ENCODE measurements at regions not wholly inside any gene's neighbourhood (a gene's known extent, or its start where the extent isn't known, plus 50 kb on each side); places are given as distances from the start of the nearest gene placed in this dataset.
A peak's percentile ranks its signal among the peaks of the same experiment; 100 is the strongest.

DNA sequence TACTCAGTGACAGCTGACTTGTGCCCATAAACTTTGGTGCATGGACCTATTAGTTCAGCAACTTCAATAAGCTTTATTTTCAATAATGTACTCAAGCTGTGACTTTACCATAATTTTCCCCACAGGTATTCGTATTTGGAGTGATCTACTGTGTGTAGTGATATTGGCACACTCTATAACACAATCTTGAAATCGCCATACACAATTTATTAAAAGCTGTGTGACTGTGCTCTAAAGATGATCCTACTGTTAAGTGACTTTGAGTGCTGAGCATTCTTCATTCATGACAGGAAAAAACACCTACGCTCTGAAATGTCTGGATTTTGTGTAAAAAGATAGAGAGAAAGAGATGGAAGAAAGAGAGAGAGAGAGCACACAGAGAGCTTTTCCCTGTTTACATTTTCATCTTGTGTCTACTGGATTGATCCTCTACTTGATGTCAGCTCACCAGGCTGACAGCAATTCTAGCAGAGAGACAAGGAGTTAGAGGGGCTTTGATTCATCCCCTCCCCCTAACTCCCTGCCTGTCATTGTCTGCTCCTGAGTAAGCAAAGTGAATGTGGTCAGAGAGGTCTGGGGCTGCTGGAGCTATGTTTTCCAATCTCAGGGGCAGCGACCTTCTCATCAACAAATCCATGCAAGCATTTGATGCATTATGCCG lies 538.7 kb upstream of the POU3F2 start:
- no peaks in the 10 kb centered on the region for H3K4me1 ChIP-seq (ENCODE audit: control insufficient read depth, insufficient read depth, low read length)
- no peak for DNase-seq
- H3K36me3 ChIP-seq (ENCODE audit: control insufficient read depth, insufficient read depth, low read length) = no peaks in the 10 kb centered on the region
- H3K27me3 ChIP-seq (ENCODE audit: control insufficient read depth, insufficient read depth, low read length) = no peaks in the 10 kb centered on the region
- no peak overlapping the region for H3K27ac ChIP-seq (ENCODE audit: low read length)
- no peak overlapping the region for H3K4me3 ChIP-seq (ENCODE audit: low read length)
- WGBS (ENCODE audit: insufficient coverage) = no CpG with 5 or more reads among the region's 5 CpGs
- no peaks in the 10 kb centered on the region for H3K9me3 ChIP-seq (replicated peaks; ENCODE audit: control insufficient read depth, low read depth, low read length)

DNA sequence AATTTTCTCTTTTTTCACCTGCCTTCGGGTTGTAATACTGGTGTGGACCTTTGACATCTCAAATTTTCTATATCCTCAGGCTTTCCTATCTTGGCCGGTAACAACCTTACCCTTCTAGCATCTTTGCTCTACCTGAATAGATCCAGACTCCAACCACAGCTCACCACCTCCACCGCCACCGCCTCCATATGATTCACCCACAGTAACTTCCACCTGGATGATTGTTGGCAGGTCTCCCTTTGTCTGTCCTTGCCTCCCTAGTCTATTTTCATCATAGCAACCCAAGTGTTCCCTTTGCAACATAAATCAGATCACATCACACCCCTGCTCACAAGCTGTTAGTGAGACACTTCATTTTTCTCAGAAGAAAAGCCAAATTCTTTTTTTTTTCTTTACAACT lies 525.8 kb upstream of the POU3F2 start:
- no peak for DNase-seq
- Histone ChIP-seq H3K27ac (ENCODE audit: low read length) (no peak overlapping the region), H3K36me3 (ENCODE audit: control insufficient read depth, insufficient read depth, low read length) (no peaks in the 10 kb centered on the region), H3K4me1 (ENCODE audit: control insufficient read depth, insufficient read depth, low read length) (no peaks in the 10 kb centered on the region), H3K4me3 (ENCODE audit: low read length) (no peak overlapping the region), H3K27me3 (ENCODE audit: control insufficient read depth, insufficient read depth, low read length) (no peaks in the 10 kb centered on the region), H3K9me3 (replicated peaks; ENCODE audit: control insufficient read depth, low read depth, low read length) (no peaks in the 10 kb centered on the region)
- 84% methylated on average over 4 of the region's 4 CpGs for WGBS (ENCODE audit: insufficient coverage)

DNA sequence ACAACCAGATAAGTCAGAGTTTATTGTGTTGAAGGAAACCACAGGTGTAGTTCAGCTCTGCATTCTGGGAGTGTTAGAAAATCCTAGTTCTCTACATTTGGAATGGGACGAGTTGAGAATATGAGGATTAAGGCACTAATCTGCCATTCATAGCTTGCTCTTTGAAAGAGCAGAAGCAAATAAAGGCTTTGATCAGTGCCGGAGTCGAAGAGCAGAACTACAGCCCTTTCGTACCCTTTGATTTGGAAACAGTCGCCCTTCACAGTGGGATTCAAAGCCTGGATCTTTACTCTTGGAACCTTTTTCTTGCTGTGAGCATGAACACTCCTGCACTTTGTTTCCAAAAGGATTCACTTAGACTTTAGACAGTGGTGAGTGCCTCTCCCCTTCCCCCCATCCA lies 523.9 kb upstream of the POU3F2 start:
- no peak overlapping the region for H3K4me3 ChIP-seq (ENCODE audit: low read length)
- H3K27ac ChIP-seq (ENCODE audit: low read length) = no peak overlapping the region
- no peaks in the 10 kb centered on the region for H3K4me1 ChIP-seq (ENCODE audit: control insufficient read depth, insufficient read depth, low read length)
- H3K9me3 ChIP-seq (replicated peaks; ENCODE audit: control insufficient read depth, low read depth, low read length) = no peaks in the 10 kb centered on the region
- no peaks in the 10 kb centered on the region for H3K27me3 ChIP-seq (ENCODE audit: control insufficient read depth, insufficient read depth, low read length)
- 55% methylated on average over 5 of the region's 5 CpGs for WGBS (ENCODE audit: insufficient coverage)
- no peak for DNase-seq
- no peaks in the 10 kb centered on the region for H3K36me3 ChIP-seq (ENCODE audit: control insufficient read depth, insufficient read depth, low read length)

DNA sequence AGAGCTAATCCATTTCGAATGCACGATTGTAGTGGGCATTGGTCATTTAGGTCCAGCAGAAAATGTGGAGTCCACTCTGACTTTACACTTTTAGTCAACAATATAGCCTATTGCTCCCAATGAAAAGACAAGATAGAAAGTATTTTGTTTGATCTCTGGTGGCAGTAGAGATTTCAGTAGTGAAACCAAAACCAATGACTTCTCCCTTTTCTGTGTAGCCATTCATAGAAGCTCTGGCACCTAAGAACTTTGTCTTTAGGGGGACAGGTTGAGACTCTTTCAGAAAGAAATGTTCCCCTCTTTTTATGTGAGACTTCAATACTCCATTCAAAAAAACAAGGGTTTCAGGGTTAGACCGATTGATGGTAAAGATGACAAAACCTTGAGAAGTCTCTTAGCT lies 510.8 kb upstream of the POU3F2 start:
- no peak for DNase-seq
- H3K4me3 ChIP-seq (ENCODE audit: low read length) = no peak overlapping the region
- H3K36me3 ChIP-seq (ENCODE audit: control insufficient read depth, insufficient read depth, low read length) = no peaks in the 10 kb centered on the region
- H3K27ac ChIP-seq (ENCODE audit: low read length) = no peak overlapping the region
- no peaks in the 10 kb centered on the region for H3K9me3 ChIP-seq (replicated peaks; ENCODE audit: control insufficient read depth, low read depth, low read length)
- no peaks in the 10 kb centered on the region for H3K27me3 ChIP-seq (ENCODE audit: control insufficient read depth, insufficient read depth, low read length)
- H3K4me1 ChIP-seq (ENCODE audit: control insufficient read depth, insufficient read depth, low read length) = no peaks in the 10 kb centered on the region
- WGBS (ENCODE audit: insufficient coverage) = no CpG with 5 or more reads among the region's 3 CpGs

DNA sequence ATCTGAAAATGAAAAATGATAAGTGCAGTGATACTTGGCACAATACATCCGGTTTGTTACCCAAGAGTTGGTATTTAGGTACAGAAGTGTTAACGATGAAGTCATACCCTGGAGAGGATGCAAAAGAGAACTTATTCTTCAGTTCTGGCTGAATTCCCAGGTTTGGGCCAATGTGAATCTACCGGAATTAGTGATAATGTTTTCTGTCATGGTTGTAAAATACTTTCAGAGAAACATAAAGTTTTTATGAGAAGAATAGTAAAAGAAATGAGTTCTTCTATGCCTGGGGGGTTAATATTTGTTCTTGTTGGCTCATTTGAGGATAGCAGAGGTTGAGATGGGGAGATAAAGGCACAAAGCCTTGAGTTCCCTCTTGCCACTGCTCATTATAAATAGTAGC lies 509.9 kb upstream of the POU3F2 start:
- DNase-seq = peak; percentile 4
- 28% methylated on average over 3 of the region's 3 CpGs for WGBS (ENCODE audit: insufficient coverage)
- no peaks in the 10 kb centered on the region for H3K27me3 ChIP-seq (ENCODE audit: control insufficient read depth, insufficient read depth, low read length)
- H3K4me1 ChIP-seq (ENCODE audit: control insufficient read depth, insufficient read depth, low read length) = no peaks in the 10 kb centered on the region
- no peaks in the 10 kb centered on the region for H3K36me3 ChIP-seq (ENCODE audit: control insufficient read depth, insufficient read depth, low read length)
- no peaks in the 10 kb centered on the region for H3K9me3 ChIP-seq (replicated peaks; ENCODE audit: control insufficient read depth, low read depth, low read length)
- no peak overlapping the region for H3K4me3 ChIP-seq (ENCODE audit: low read length)
- H3K27ac ChIP-seq (ENCODE audit: low read length) = no peak overlapping the region

DNA sequence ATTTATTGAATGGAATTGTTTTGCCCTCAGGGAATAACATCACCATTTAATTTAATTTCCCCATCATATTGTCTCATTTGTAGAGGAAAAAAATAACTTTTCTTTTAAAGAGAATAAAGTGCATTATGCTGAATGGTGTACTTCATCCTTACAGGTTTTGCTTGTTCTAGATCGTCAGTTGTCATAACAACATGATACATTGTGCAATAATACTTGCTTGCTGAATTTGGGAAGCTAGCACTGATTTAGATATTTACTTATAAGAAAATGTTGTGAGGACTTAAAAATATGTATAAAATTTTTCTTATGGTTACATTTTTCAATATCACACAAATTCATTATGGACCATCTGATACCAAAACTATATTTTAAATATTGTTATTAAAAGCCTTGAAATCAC lies 509.0 kb upstream of the POU3F2 start:
- no peak overlapping the region for H3K4me3 ChIP-seq (ENCODE audit: low read length)
- H3K27ac ChIP-seq (ENCODE audit: low read length) = no peak overlapping the region
- H3K27me3 ChIP-seq (ENCODE audit: control insufficient read depth, insufficient read depth, low read length) = no peaks in the 10 kb centered on the region
- DNase-seq = no peak
- H3K36me3 ChIP-seq (ENCODE audit: control insufficient read depth, insufficient read depth, low read length) = no peaks in the 10 kb centered on the region
- no peaks in the 10 kb centered on the region for H3K4me1 ChIP-seq (ENCODE audit: control insufficient read depth, insufficient read depth, low read length)
- WGBS (ENCODE audit: insufficient coverage) = no CpG with 5 or more reads among the region's 1 CpG
- H3K9me3 ChIP-seq (replicated peaks; ENCODE audit: control insufficient read depth, low read depth, low read length) = no peaks in the 10 kb centered on the region

DNA sequence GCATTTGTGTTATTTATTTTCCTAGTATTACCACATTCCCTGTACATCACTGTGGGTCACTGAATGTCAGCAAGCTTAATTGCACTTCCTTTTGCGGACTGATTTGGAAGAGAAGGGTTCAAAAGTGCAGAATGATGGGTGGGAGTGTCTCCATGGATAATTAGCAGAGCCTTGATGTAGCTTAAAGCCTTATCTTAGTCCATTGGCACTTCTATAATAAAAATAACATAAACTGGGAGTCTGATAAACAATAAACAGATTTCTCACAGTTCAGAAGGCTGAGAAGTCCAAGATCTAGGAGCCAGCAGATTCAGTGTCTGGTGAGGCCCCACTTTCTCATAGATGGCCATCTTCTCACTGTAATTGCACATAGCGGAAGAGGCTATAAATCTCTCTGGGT lies 501.1 kb upstream of the POU3F2 start:
- H3K4me3 ChIP-seq (ENCODE audit: low read length) = no peak overlapping the region
- H3K27me3 ChIP-seq (ENCODE audit: control insufficient read depth, insufficient read depth, low read length) = no peaks in the 10 kb centered on the region
- H3K27ac ChIP-seq (ENCODE audit: low read length) = no peak overlapping the region
- no peaks in the 10 kb centered on the region for H3K9me3 ChIP-seq (replicated peaks; ENCODE audit: control insufficient read depth, low read depth, low read length)
- 67% methylated on average over 1 of the region's 2 CpGs for WGBS (ENCODE audit: insufficient coverage)
- no peaks in the 10 kb centered on the region for H3K4me1 ChIP-seq (ENCODE audit: control insufficient read depth, insufficient read depth, low read length)
- no peak for DNase-seq
- H3K36me3 ChIP-seq (ENCODE audit: control insufficient read depth, insufficient read depth, low read length) = no peaks in the 10 kb centered on the region

DNA sequence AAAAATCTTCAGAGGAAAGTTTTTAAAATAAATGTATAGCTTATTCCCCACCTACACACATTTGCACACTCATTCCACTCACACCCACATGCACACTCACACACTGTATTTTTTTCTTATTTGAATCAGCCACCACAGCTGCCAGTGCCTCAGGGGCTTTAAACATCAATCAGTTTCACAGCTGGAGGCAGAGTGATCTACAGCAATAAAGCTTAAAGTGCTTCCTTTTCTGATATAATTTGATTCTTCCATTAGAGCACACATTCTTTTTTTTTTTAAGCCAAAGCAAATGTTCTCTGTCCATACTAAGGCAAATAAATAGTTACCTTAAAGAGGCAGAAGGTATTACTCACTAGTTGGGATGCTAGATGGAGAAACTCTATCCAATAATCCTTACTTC lies 498.8 kb upstream of the POU3F2 start:
- Histone ChIP-seq H3K27ac (ENCODE audit: low read length) (no peak overlapping the region), H3K4me1 (ENCODE audit: control insufficient read depth, insufficient read depth, low read length) (no peaks in the 10 kb centered on the region)

DNA sequence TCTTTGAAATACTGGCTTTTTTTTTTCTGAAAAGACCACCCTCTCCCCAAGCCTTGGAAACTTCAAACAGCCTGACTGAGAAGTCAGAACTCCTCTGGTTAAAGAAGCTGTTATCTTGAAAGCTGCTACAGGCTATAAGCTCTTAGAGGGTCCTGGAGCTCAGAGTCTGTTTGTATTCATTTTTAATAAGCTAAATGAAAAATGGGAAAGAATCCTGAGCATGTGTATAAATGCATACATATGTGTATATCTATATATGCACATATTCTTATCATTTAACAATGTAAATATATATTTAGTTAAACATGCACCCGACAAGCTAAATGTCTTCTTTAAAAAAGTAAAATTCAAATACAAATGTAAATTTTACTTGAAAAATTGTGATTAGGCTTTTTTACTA lies 494.9 kb upstream of the POU3F2 start:
- H3K36me3 ChIP-seq (ENCODE audit: control insufficient read depth, insufficient read depth, low read length) = no peaks in the 10 kb centered on the region
- H3K27me3 ChIP-seq (ENCODE audit: control insufficient read depth, insufficient read depth, low read length) = no peaks in the 10 kb centered on the region
- no peak for DNase-seq
- WGBS (ENCODE audit: insufficient coverage) = no CpG with 5 or more reads among the region's 1 CpG
- H3K4me3 ChIP-seq (ENCODE audit: low read length) = no peak overlapping the region
- H3K27ac ChIP-seq (ENCODE audit: low read length) = no peak overlapping the region
- H3K9me3 ChIP-seq (replicated peaks; ENCODE audit: control insufficient read depth, low read depth, low read length) = no peaks in the 10 kb centered on the region
- no peaks in the 10 kb centered on the region for H3K4me1 ChIP-seq (ENCODE audit: control insufficient read depth, insufficient read depth, low read length)

More for the DNA sequence above, 498.8 kb upstream of the POU3F2 start:
- Histone ChIP-seq H3K9me3 (replicated peaks; ENCODE audit: control insufficient read depth, low read depth, low read length) (no peaks in the 10 kb centered on the region), H3K27me3 (ENCODE audit: control insufficient read depth, insufficient read depth, low read length) (no peaks in the 10 kb centered on the region), H3K4me3 (ENCODE audit: low read length) (no peak overlapping the region), H3K36me3 (ENCODE audit: control insufficient read depth, insufficient read depth, low read length) (no peaks in the 10 kb centered on the region)
- no peak for DNase-seq

DNA sequence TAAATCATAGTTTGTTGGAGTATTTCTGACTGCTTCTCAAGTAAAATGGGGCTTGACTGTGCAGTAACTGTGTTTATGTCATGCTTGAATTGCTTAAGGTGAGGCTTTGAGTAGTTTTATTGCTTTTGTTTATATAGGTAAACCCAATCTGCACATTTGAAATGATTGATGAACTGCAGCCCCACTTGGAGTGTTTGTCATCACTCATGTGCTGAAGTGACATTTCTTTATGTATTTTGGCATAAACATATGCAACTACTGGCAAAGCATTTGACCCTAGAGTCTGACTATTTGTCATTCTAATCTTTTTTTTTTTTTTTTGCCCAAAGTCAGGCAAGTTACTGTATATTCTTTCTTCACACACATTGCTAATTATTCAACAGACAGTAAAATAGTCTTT lies 491.4 kb upstream of the POU3F2 start:
- H3K4me1 ChIP-seq (ENCODE audit: control insufficient read depth, insufficient read depth, low read length) = no peaks in the 10 kb centered on the region
- no peaks in the 10 kb centered on the region for H3K9me3 ChIP-seq (replicated peaks; ENCODE audit: control insufficient read depth, low read depth, low read length)
- H3K27me3 ChIP-seq (ENCODE audit: control insufficient read depth, insufficient read depth, low read length) = no peaks in the 10 kb centered on the region
- H3K36me3 ChIP-seq (ENCODE audit: control insufficient read depth, insufficient read depth, low read length) = no peaks in the 10 kb centered on the region
- H3K27ac ChIP-seq (ENCODE audit: low read length) = no peak overlapping the region
- no peak for DNase-seq
- no peak overlapping the region for H3K4me3 ChIP-seq (ENCODE audit: low read length)

DNA sequence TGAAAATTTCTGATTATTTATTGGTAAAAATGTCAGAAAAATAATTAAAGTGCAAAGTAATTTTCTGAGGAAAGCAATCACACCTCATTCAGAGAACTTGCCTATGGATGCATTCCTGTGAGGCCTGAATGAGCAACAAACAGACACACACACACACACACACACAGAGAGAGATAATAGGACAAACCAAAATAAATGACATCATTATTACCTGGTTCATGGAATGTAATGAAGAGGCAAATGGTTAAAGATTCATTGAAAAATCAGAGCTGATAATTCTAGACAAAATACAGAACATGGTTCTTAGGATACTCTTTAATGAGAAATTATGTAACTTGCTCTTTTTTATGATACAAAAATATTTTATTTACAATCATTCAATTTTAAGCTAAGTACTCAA lies 490.6 kb upstream of the POU3F2 start:
- Histone ChIP-seq H3K4me3 (ENCODE audit: low read length) (no peak overlapping the region), H3K4me1 (ENCODE audit: control insufficient read depth, insufficient read depth, low read length) (no peaks in the 10 kb centered on the region), H3K36me3 (ENCODE audit: control insufficient read depth, insufficient read depth, low read length) (no peaks in the 10 kb centered on the region), H3K27ac (ENCODE audit: low read length) (no peak overlapping the region), H3K9me3 (replicated peaks; ENCODE audit: control insufficient read depth, low read depth, low read length) (no peaks in the 10 kb centered on the region), H3K27me3 (ENCODE audit: control insufficient read depth, insufficient read depth, low read length) (no peaks in the 10 kb centered on the region)
- DNase-seq = no peak

All from muscle of leg (tissue), 3 donors.